Forelimb muscle (tissue), 1 donor: ENCODE measurements at regions not wholly inside any gene's neighbourhood (a gene's known extent, or its start where the extent isn't known, plus 50 kb on each side); places are given as distances from the start of the nearest gene placed in this dataset.
"Not testable (repeated sequence)": the region's sequence is repeated elsewhere in the genome, so short reads cannot be mapped to it uniquely, and the experiment has no call there.

Source experiments
- DNase-seq: peaks from one replicate; pipeline ENCODE4 v3.0.0-alpha.2; 2013; ENCODE audit warnings: low read depth

- DNase-seq = no peak
Measured at GRCh38 chr22:49415151-49415951, 412.3 kb downstream of the BRD1 start.

GRCh38 chr22:49413551-49413950, 414.1 kb downstream of the BRD1 start:
- DNase-seq = no peak

GRCh38 chr22:49413146-49413545, 414.5 kb downstream of the BRD1 start:
- no peak for DNase-seq

GRCh38 chr22:49412236-49412635, 415.4 kb downstream of the BRD1 start:
- no peak for DNase-seq

- DNase-seq = no peak
Measured at GRCh38 chr22:49411236-49411635, 416.4 kb downstream of the BRD1 start.

GRCh38 chr22:49408102-49408836, 419.4 kb downstream of the BRD1 start:
- DNase-seq = no peak

GRCh38 chr22:49406879-49407587, 420.6 kb downstream of the BRD1 start:
- no peak for DNase-seq

GRCh38 chr22:49406047-49406650, 421.5 kb downstream of the BRD1 start:
- no peak for DNase-seq

GRCh38 chr22:49405590-49405989, 422.1 kb downstream of the BRD1 start:
- no peak for DNase-seq

GRCh38 chr22:49404576-49405241, 423.0 kb downstream of the BRD1 start:
- no peak for DNase-seq

GRCh38 chr22:49404020-49404419, 423.7 kb downstream of the BRD1 start:
- DNase-seq = no peak

- no peak for DNase-seq
Measured at GRCh38 chr22:49403102-49403501, 424.6 kb downstream of the BRD1 start.

GRCh38 chr22:49402169-49402568, 425.5 kb downstream of the BRD1 start:
- no peak for DNase-seq

GRCh38 chr22:49400941-49401598, 426.6 kb downstream of the BRD1 start:
- no peak for DNase-seq

- DNase-seq = no peak
Measured at GRCh38 chr22:49400136-49400940, 427.3 kb downstream of the BRD1 start.

- DNase-seq = no peak
Measured at GRCh38 chr22:49398646-49399045, 429.0 kb downstream of the BRD1 start.

GRCh38 chr22:49398115-49398514, 429.6 kb downstream of the BRD1 start:
- no peak for DNase-seq

- DNase-seq = no peak
Measured at GRCh38 chr22:49396817-49397216, 430.9 kb downstream of the BRD1 start.

- DNase-seq = no peak
Measured at GRCh38 chr22:49395617-49396016, 432.1 kb downstream of the BRD1 start.

- DNase-seq = not testable (repeated sequence)
Measured at GRCh38 chr22:49395062-49395461, 432.6 kb downstream of the BRD1 start.
